GM13976 (cell line): ENCODE measurements at regions not wholly inside any gene's neighbourhood (a gene's known extent, or its start where the extent isn't known, plus 50 kb on each side); places are given as distances from the start of the nearest gene placed in this dataset.
"Not testable (repeated sequence)": the region's sequence is repeated elsewhere in the genome, so short reads cannot be mapped to it uniquely, and the experiment has no call there.

Experiments
- DNase-seq: peaks from one replicate; pipeline ENCODE4 v3.0.0; 2012; ENCODE audit warnings: low spot score
- CTCF ChIP-seq: IDR thresholded peaks from 2 replicates; pipeline ENCODE4 v1.5.1; 2012; ENCODE audit warnings: borderline replicate concordance, mild to moderate bottlenecking; ENCODE audit not compliant: insufficient read depth; ENCODE audit errors: extremely low read depth, missing control alignments, control extremely low read depth
- in situ Hi-C: fragments of 300-500 bp; cut with MboI; formaldehyde crosslinking; loops from one replicate; pipeline ENCODE4 v1.12.0; 2022; ENCODE audit warnings: low sequenced_read_pairs, mixed read lengths, inconsistent platforms; ENCODE audit not compliant: unreplicated experiment

DNA sequence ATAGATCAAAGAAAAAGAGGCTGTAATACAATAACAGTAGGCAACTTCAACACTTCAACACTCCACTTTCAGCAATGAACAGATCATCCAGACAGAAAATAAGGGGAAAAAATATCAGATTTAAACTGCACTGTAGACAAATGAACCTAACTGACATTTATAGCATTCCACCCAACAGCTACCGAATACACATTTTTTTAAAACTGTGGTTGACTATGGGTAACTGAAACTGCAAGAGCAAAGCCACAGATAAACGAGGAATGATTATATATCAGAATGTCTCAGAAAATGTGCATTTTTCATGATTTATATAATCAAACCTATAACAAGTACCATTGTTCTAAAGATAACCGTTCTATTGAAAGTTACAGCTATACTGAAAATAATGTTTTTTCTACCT, 514.9 kb upstream of the DPPA4 start:
- no peak for DNase-seq
- TF ChIP-seq CTCF: no peak
- in situ Hi-C loops: no loop called here

GRCh38 chr3:109853077-109853731, 515.9 kb upstream of the DPPA4 start:
- in situ Hi-C loops: no loop called here
- no peak for TF ChIP-seq CTCF
- no peak for DNase-seq

DNA sequence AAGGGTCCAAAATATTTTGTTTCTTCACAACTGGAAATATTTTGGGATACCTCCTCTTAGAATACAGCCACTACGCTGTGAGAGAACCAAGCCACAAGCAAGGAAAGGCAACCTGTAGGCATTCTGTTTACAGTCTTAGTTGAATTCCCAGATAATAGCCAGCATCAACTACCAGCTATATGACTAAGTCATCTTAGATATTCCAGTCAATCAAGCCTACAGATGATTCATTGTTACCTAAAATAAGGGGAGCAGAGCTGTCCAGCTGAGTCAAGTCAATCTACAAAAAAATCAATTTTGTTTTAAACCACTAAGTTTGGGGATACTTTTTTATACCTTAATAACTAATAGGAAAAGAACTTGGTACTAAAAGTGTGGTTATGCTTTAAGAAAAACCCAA, 526.4 kb upstream of the DPPA4 start:
- DNase-seq: no peak
- in situ Hi-C loops: no loop called here
- no peak for TF ChIP-seq CTCF

DNA sequence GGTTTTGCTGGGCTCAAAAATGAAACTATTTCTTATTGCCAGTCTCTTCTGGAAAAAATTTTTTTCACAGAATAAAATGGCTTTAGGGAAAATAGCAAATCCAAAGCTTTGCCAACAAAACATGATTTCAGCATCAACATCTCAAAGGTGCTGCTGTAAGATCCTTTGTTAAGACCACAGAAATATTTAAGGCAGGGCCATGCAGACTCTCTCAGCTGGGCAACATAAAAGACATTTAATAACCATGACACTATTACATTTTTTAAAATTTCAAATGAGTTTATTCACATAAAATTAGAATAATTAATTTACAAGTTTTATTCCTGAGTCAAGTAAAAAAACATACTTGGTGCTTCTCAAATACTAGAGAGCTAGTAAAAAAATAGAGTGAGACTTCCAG, 527.1 kb upstream of the DPPA4 start:
- TF ChIP-seq CTCF: no peak
- in situ Hi-C loops: no loop called here
- no peak for DNase-seq

DNA sequence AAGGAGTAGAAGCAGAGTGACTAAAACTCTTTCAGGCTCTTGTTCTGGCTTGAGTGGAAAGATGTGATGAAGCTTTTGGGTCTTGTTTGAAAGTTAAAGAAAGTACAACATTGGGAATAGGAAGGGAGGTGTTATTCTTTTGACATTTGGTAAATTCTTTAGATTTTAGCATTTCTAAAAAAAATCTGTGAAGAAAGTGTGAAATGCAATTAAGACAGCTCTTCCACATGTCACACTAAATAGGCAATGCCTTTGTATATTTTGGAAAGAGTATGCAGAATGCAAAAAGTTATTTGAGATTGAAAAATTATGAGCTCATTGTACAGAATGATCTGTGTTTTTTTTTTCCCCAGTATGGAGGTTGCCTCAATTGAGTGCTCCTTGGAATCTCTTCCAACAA, 532.2 kb upstream of the DPPA4 start:
- no peak for DNase-seq
- TF ChIP-seq CTCF: no peak
- in situ Hi-C loops: no loop called here

- TF ChIP-seq CTCF: no peak
- DNase-seq: no peak
- in situ Hi-C loops: no loop called here
Measured at GRCh38 chr3:109874896-109875708, 537.8 kb upstream of the DPPA4 start.

GRCh38 chr3:109877616-109878015, 540.3 kb upstream of the DPPA4 start:
- DNase-seq, in situ Hi-C loops: not testable (repeated sequence)
